Gastroesophageal sphincter (tissue), 4 donors: ENCODE measurements at regions not wholly inside any gene's neighbourhood (a gene's known extent, or its start where the extent isn't known, plus 50 kb on each side); places are given as distances from the start of the nearest gene placed in this dataset.

ENCODE experiments used
- ATAC-seq: fragments of 150-250 bp; one replicate; pipeline ENCODE4 v1.9.1; 2016; ENCODE audit warnings: mild to moderate bottlenecking, moderate library complexity
- H3K27ac ChIP-seq, 4 donors: fragments of 200-600 bp; sonication (generic) in 3 of 4; 1 replicate in 3 of 4; 2 replicates in 1 of 4; pipeline ENCODE4 v1.5.1; 2016 to 2019
- H3K27me3 ChIP-seq: fragments of 200-600 bp; sonication (generic); one replicate; pipeline ENCODE4 v1.5.1; 2019
- H3K36me3 ChIP-seq, 2 donors: fragments of 200-600 bp; sonication (generic); one replicate each; pipeline ENCODE4 v1.5.1; 2019; ENCODE audit warnings: control low read depth in 1 of 2
- H3K4me1 ChIP-seq, 3 donors: fragments of 200-600 bp; sonication (generic); 1 replicate in 2 of 3; 2 replicates in 1 of 3; pipeline ENCODE4 v1.5.1; 2016 to 2019; ENCODE audit warnings: control low read depth in 2 of 3
- H3K4me3 ChIP-seq, 2 donors: fragments of 200-600 bp; sonication (generic); one replicate each; pipeline ENCODE4 v1.5.1; 2019; ENCODE audit warnings: mild to moderate bottlenecking in 1 of 2, moderate library complexity in 1 of 2
- H3K9me3 ChIP-seq, 3 donors: fragments of 200-600 bp; sonication (generic); one replicate each; pipeline ENCODE4 v1.5.1; 2017 to 2019; ENCODE audit warnings: control low read depth in 2 of 3
- EP300 ChIP-seq: sonication (generic); formaldehyde crosslinking; IDR thresholded peaks from one replicate; pipeline ENCODE4 v1.6.1; 2017; ENCODE audit warnings: antibody characterized with exemption, mild to moderate bottlenecking
- POLR2A ChIP-seq, 2 donors: fragments of 450-650 bp; IDR thresholded peaks; one replicate each; pipeline ENCODE4 v1.6.1; 2017; ENCODE audit warnings: antibody characterized with exemption in 2 of 2, mild to moderate bottlenecking in 2 of 2, moderate library complexity in 1 of 2
- POLR2AphosphoS5 ChIP-seq: sonication (generic); formaldehyde crosslinking; IDR thresholded peaks from one replicate; pipeline ENCODE4 v1.6.1; 2017; ENCODE audit warnings: antibody characterized with exemption
- WGBS, 2 donors: methylation state at CpG; one replicate each; pipeline ENCODE4 v1.1.5; 2018; ENCODE audit warnings: low coverage in 1 of 2; 5-methylcytosine and 5-hydroxymethylcytosine counted together
- TF ChIP-seq, protein P1 (sequence below), 4 experiments: fragments of 200-600 bp in 2 of 4; fragments of 450-650 bp in 2 of 4; sonication (generic) in 1 of 4; IDR thresholded peaks; one replicate each; pipeline ENCODE4 v1.5.1; 2017 to 2019; ENCODE audit warnings: antibody characterized with exemption in 4 of 4, mild to moderate bottlenecking in 2 of 4, moderate library complexity in 2 of 4

- ATAC-seq, result no peak
- TF ChIP-seq POLR2A (IDR thresholded peaks at IDR 0.05) (no peak), POLR2AphosphoS5 (no peak), EP300 (no peak)
- TF ChIP-seq, protein P1, sequence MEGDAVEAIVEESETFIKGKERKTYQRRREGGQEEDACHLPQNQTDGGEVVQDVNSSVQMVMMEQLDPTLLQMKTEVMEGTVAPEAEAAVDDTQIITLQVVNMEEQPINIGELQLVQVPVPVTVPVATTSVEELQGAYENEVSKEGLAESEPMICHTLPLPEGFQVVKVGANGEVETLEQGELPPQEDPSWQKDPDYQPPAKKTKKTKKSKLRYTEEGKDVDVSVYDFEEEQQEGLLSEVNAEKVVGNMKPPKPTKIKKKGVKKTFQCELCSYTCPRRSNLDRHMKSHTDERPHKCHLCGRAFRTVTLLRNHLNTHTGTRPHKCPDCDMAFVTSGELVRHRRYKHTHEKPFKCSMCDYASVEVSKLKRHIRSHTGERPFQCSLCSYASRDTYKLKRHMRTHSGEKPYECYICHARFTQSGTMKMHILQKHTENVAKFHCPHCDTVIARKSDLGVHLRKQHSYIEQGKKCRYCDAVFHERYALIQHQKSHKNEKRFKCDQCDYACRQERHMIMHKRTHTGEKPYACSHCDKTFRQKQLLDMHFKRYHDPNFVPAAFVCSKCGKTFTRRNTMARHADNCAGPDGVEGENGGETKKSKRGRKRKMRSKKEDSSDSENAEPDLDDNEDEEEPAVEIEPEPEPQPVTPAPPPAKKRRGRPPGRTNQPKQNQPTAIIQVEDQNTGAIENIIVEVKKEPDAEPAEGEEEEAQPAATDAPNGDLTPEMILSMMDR (IDR thresholded peaks at IDR 0.05), result no peak
Observed at GRCh38 chr13:50144246-50145160, 129.3 kb downstream of the KCNRG start.

DNA sequence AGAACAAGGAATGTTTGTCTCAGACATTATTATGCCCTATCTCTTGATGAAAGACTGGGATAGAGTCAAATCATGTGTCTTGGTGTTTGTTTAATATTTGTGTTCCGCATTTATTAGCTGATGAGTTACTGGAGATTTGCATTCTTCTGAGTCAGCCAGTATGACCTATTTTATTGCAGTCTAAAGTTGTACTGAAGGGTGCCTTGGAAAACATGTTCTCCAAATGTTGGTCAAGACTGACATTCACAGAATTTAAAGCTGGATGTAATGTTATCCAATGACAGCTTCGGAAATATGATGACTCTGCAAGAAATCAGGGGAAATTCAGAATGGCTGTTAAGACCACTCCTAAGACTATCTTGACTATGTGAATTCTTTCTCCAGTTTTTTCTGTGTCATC is 134.0 kb downstream of the KCNRG start:
- H3K9me3 ChIP-seq, result no peaks in the 10 kb centered on the region
- H3K4me1 ChIP-seq, result no peaks in the 10 kb centered on the region
- no peak overlapping the region for H3K4me3 ChIP-seq
- TF ChIP-seq EP300, result no peak
- no peak for TF ChIP-seq POLR2AphosphoS5
- TF ChIP-seq, protein P1 (IDR thresholded peaks at IDR 0.05), result no peak
- no peak for TF ChIP-seq POLR2A (IDR thresholded peaks at IDR 0.05)
- H3K36me3 ChIP-seq, result no peaks in the 10 kb centered on the region
- ATAC-seq, result no peak
- no peaks in the 10 kb centered on the region for H3K27me3 ChIP-seq
- H3K27ac ChIP-seq, result no peak overlapping the region
- 92 to 100% methylated on average over 1 to 2 of the region's 2 CpGs for WGBS, 2 donors

More at GRCh38 chr13:50144246-50145160, 129.3 kb downstream of the KCNRG start:
- H3K27ac ChIP-seq, result no peak overlapping the region
- no peaks in the 10 kb centered on the region for H3K9me3 ChIP-seq
- no peaks in the 10 kb centered on the region for H3K27me3 ChIP-seq
- H3K36me3 ChIP-seq, result no peaks in the 10 kb centered on the region
- H3K4me1 ChIP-seq, result no peaks in the 10 kb centered on the region
- H3K4me3 ChIP-seq, result no peak overlapping the region
- 57% methylated on average over 1 of the region's 1 CpG; no CpG with 5 or more reads in 1 of the 2 donors for WGBS, 2 donors

DNA sequence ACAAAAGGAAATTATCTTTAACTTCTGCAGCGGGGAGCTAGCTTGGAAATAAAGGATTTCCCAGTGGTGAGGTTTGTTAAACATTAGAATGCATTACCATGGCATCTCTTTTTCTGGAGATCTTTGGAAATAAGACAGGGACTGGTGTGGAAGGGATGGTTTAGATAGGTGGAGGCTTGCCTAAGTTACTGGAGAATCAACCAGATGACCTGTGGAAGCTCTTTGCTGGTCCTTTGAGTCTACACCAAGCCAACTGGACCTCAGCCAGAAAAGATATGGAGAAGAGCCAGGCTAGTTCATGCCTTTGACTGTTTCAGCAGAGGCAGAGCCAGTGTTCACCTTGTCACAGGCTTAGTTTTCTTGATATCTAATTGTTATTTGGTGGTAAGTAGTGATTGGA is 134.7 kb downstream of the KCNRG start:
- Histone ChIP-seq H3K9me3 (no peaks in the 10 kb centered on the region), H3K27ac (no peak overlapping the region), H3K4me1 (no peaks in the 10 kb centered on the region), H3K36me3 (no peaks in the 10 kb centered on the region), H3K4me3 (no peak overlapping the region), H3K27me3 (no peaks in the 10 kb centered on the region)
- TF ChIP-seq POLR2A (IDR thresholded peaks at IDR 0.05) (no peak), EP300 (no peak), POLR2AphosphoS5 (no peak)
- TF ChIP-seq, protein P1 (IDR thresholded peaks at IDR 0.05), result no peak
- no peak for ATAC-seq
- 86 to 100% methylated on average over 1 of the region's 1 CpG for WGBS, 2 donors

DNA sequence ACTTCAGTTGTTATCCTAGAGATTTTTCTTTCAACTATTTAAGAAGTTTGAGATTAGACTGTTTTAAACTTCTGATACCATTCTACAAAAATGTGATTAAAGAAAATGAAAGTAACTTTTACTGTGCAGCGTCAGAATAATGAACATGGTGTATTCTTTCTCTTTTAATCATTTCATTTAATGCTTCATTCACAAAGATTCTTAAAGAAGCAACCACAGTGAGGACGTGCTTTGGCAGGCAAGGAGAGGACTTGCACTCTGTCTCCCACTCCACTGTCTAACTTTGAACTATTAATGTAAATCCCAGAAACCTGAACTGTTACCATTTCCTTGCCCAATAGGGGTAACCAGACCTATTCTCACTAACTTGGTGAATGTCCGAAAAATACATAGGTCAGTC is 137.0 kb downstream of the KCNRG start:
- peak overlapping the region in 1 of 2 donors; percentile 13 for H3K4me3 ChIP-seq
- ATAC-seq, result no peak

More for the DNA sequence above, 137.0 kb downstream of the KCNRG start:
- Histone ChIP-seq H3K36me3 (no peaks in the 10 kb centered on the region), H3K4me1 (no peaks in the 10 kb centered on the region), H3K27me3 (no peaks in the 10 kb centered on the region), H3K9me3 (no peaks in the 10 kb centered on the region), H3K27ac (no peak overlapping the region)
- TF ChIP-seq POLR2A (IDR thresholded peaks at IDR 0.05) (no peak), EP300 (no peak), POLR2AphosphoS5 (no peak)
- TF ChIP-seq, protein P1 (IDR thresholded peaks at IDR 0.05), result no peak
- 38 to 48% methylated on average over 3 of the region's 3 CpGs for WGBS, 2 donors
